ENCODE measurements at regions not wholly inside any gene's neighbourhood (a gene's known extent, or its start where the extent isn't known, plus 50 kb on each side); places are given as distances from the start of the nearest gene placed in this dataset.

DNA sequence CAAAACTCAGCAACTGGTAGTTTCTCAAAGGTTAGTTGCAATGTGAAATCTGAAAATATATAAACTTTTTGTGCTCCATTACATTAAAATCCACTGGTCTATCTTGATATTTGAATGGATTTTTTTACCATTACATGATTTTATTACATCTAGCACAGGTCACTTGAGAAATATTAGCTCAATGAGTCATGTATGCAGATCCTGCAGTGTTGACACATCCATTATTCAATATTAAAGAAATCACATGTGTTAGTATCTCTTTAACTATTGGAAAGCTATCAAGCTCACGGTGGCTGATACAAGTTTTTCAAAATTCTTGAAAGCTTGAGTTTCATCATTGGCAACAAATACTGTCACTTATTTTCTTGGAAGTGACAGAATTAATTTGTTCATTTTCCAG is 373.9 kb upstream of the TSHZ3 start:
- TF ChIP-seq, protein P1, sequence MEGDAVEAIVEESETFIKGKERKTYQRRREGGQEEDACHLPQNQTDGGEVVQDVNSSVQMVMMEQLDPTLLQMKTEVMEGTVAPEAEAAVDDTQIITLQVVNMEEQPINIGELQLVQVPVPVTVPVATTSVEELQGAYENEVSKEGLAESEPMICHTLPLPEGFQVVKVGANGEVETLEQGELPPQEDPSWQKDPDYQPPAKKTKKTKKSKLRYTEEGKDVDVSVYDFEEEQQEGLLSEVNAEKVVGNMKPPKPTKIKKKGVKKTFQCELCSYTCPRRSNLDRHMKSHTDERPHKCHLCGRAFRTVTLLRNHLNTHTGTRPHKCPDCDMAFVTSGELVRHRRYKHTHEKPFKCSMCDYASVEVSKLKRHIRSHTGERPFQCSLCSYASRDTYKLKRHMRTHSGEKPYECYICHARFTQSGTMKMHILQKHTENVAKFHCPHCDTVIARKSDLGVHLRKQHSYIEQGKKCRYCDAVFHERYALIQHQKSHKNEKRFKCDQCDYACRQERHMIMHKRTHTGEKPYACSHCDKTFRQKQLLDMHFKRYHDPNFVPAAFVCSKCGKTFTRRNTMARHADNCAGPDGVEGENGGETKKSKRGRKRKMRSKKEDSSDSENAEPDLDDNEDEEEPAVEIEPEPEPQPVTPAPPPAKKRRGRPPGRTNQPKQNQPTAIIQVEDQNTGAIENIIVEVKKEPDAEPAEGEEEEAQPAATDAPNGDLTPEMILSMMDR (IDR thresholded peaks at IDR 0.05; ENCODE audit: poor library complexity): no peak
- no peak for TF ChIP-seq EZH2 (IDR thresholded peaks at IDR 0.05; ENCODE audit: borderline replicate concordance)
